IPS-NIHi11 (cell line): ENCODE measurements at regions not wholly inside any gene's neighbourhood (a gene's known extent, or its start where the extent isn't known, plus 50 kb on each side); places are given as distances from the start of the nearest gene placed in this dataset.
A peak's percentile ranks its signal among the peaks of the same experiment; 100 is the strongest.

ENCODE experiments used
- DNase-seq: peaks from one replicate; pipeline ENCODE4 v3.0.0; 2012; ENCODE audit warnings: mixed read lengths, low spot score

- DNase-seq = no peak
Measured at GRCh38 chr13:95451656-95452055, 100.9 kb upstream of the CLDN10 start.

- no peak for DNase-seq
Measured at GRCh38 chr13:95452375-95452774, 100.1 kb upstream of the CLDN10 start.

GRCh38 chr13:95455782-95456181 is 96.7 kb upstream of the CLDN10 start:
- no peak for DNase-seq

GRCh38 chr13:95456815-95457214 is 95.7 kb upstream of the CLDN10 start:
- no peak for DNase-seq

- DNase-seq = no peak
Measured at GRCh38 chr13:95457294-95457693, 95.2 kb upstream of the CLDN10 start.

GRCh38 chr13:95462801-95463200 is 89.7 kb upstream of the CLDN10 start:
- DNase-seq = no peak

GRCh38 chr13:95463531-95463930 is 89.0 kb upstream of the CLDN10 start:
- no peak for DNase-seq

- DNase-seq = no peak
Measured at GRCh38 chr13:95470574-95471366, 81.8 kb upstream of the CLDN10 start.

GRCh38 chr13:95471960-95472359 is 80.6 kb upstream of the CLDN10 start:
- DNase-seq = no peak

- DNase-seq = no peak
Measured at GRCh38 chr13:95474992-95475391, 77.5 kb upstream of the CLDN10 start.

- DNase-seq = no peak
Measured at GRCh38 chr13:95477187-95477586, 75.3 kb upstream of the CLDN10 start.

GRCh38 chr13:95479731-95480130 is 72.8 kb upstream of the CLDN10 start:
- DNase-seq = no peak

GRCh38 chr13:95480131-95480545 is 72.4 kb upstream of the CLDN10 start:
- no peak for DNase-seq

GRCh38 chr13:95480791-95481780 is 71.4 kb upstream of the CLDN10 start:
- DNase-seq = no peak

- no peak for DNase-seq
Measured at GRCh38 chr13:95484052-95484451, 68.5 kb upstream of the CLDN10 start.

GRCh38 chr13:95485045-95485517 is 67.4 kb upstream of the CLDN10 start:
- no peak for DNase-seq

GRCh38 chr13:95485518-95486144 is 66.9 kb upstream of the CLDN10 start:
- no peak for DNase-seq

GRCh38 chr13:95492044-95492801 is 60.3 kb upstream of the CLDN10 start:
- DNase-seq = no peak

GRCh38 chr13:95494082-95494681 is 58.3 kb upstream of the CLDN10 start:
- peak; percentile 61 for DNase-seq

- no peak for DNase-seq
Measured at GRCh38 chr13:95496485-95496884, 56.0 kb upstream of the CLDN10 start.

- DNase-seq = no peak
Measured at GRCh38 chr13:95497381-95497807, 55.1 kb upstream of the CLDN10 start.
